GM12878 (cell line): ENCODE measurements at regions not wholly inside any gene's neighbourhood (a gene's known extent, or its start where the extent isn't known, plus 50 kb on each side); places are given as distances from the start of the nearest gene placed in this dataset.

Experiments
- ATAC-seq: fragments of 200-7000 bp; cut with Tn5 transposase; 3 replicates; pipeline ENCODE4 v1.9.1; 2020; ENCODE audit warnings: mild to moderate bottlenecking, moderate library complexity
- BruUV-seq: library from RNA; stranded (reverse); fragments of 400-500 nt; replicated peaks from 2 replicates; lab custom pipeline; 2021; lab: Mats Ljungman, UMichigan
- CTCF ChIA-PET: fragments of 300-600 bp; sonication (Branson Sonifier 250); formaldehyde crosslinking; extraction: SDS; loops from one replicate; lab custom pipeline; 2021; ENCODE audit warnings: inconsistent platforms; lab: Yijun Ruan, JAX
- POLR2A ChIA-PET: fragments of 350-600 bp; formaldehyde crosslinking; extraction: SDS; loops from one replicate; lab custom pipeline; 2021; ENCODE audit warnings: inconsistent platforms; lab: Charles Lee
- RAD21 ChIA-PET: fragments of 300-600 bp; sonication (Branson Sonifier 250); formaldehyde crosslinking; loops from one replicate; lab custom pipeline; 2023; ENCODE audit warnings: antibody characterized with exemption; ENCODE audit not compliant: unreplicated experiment; lab: Charles Lee
- SMC1A ChIA-PET: fragments of 300-600 bp; sonication (Branson Sonifier 250); formaldehyde crosslinking; loops from one replicate; lab custom pipeline; 2023; ENCODE audit not compliant: unreplicated experiment, uncharacterized antibody; lab: Charles Lee
- DNase-seq: peaks from one replicate; pipeline ENCODE4 v3.0.0-alpha.2; 2011; ENCODE audit warnings: low read depth, low spot score
- FAIRE-seq: peaks from 3 replicates; lab custom pipeline; 2011; peaks lifted over from hg19 to GRCh38; lab: Jason Lieb, UNC
- H2AFZ ChIP-seq: 2 replicates; pipeline ENCODE4 v1.6.0; 2011; ENCODE audit warnings: low read depth, low read length, control low read depth; ENCODE audit not compliant: control insufficient read depth
- H3K27ac ChIP-seq: 2 replicates; pipeline ENCODE4 v1.5.1; 2011; ENCODE audit warnings: control low read depth; ENCODE audit not compliant: control insufficient read depth, insufficient read depth
- H3K27me3 ChIP-seq, 2 experiments: replicated peaks in 1 of 2; 2 replicates each; pipeline versions ENCODE4 v1.6.0 to v1.6.1; 2011; ENCODE audit warnings: low read length in 1 of 2; ENCODE audit not compliant: control insufficient read depth in 2 of 2, insufficient read depth in 2 of 2
- H3K36me3 ChIP-seq, 2 experiments: 2 replicates each; pipeline ENCODE4 v1.5.1; 2011; ENCODE audit warnings: low read length in 1 of 2; ENCODE audit not compliant: control insufficient read depth in 2 of 2, insufficient read depth in 2 of 2
- H3K4me1 ChIP-seq: 2 replicates; pipeline ENCODE4 v1.6.1; 2011; ENCODE audit warnings: mild to moderate bottlenecking, low read length, moderate library complexity, mixed read lengths; ENCODE audit not compliant: control insufficient read depth, insufficient read depth
- H3K4me2 ChIP-seq: 2 replicates; pipeline ENCODE4 v1.6.0; 2011; ENCODE audit warnings: control low read depth; ENCODE audit not compliant: control insufficient read depth, insufficient read depth
- H3K4me3 ChIP-seq: fragments of 200-600 bp; sonication (generic); 2 replicates; pipeline ENCODE4 v1.5.1; 2016
- H3K79me2 ChIP-seq: 2 replicates; pipeline ENCODE4 v1.6.0; 2011; ENCODE audit warnings: low read length; ENCODE audit not compliant: control insufficient read depth, insufficient read depth
- H3K9ac ChIP-seq: 2 replicates; pipeline ENCODE4 v1.8.0; 2011; ENCODE audit warnings: low read length, control low read depth, mixed read lengths; ENCODE audit not compliant: control insufficient read depth, insufficient read depth
- H3K9me3 ChIP-seq: replicated peaks from 3 replicates; pipeline ENCODE4 v1.5.1; 2011; ENCODE audit warnings: mild to moderate bottlenecking, low read length; ENCODE audit not compliant: control insufficient read depth, insufficient read depth
- H4K20me1 ChIP-seq: 2 replicates; pipeline ENCODE4 v1.6.0; 2011; ENCODE audit not compliant: control insufficient read depth, insufficient read depth
- HDGF ChIP-seq: fragments of 450-650 bp; IDR thresholded peaks from 2 replicates; pipeline ENCODE4 v1.6.1; 2016; ENCODE audit warnings: antibody characterized with exemption
- MTA3 ChIP-seq: IDR thresholded peaks from 2 replicates; pipeline ENCODE4 v1.6.1; 2012; ENCODE audit warnings: low read length, inconsistent platforms, borderline replicate concordance
- POLR2AphosphoS5 ChIP-seq: IDR thresholded peaks from 2 replicates; pipeline ENCODE4 v1.6.1; 2011; ENCODE audit warnings: mild to moderate bottlenecking, low read length, inconsistent platforms
- POU2F2 ChIP-seq: IDR thresholded peaks from 3 replicates; pipeline ENCODE4 v1.6.1; 2011; ENCODE audit warnings: low read depth, mild to moderate bottlenecking, low read length, borderline replicate concordance
- RBBP5 ChIP-seq: fragments of 200-600 bp; sonication (generic); conservative IDR thresholded peaks from 2 replicates; pipeline ENCODE4 v1.6.1; 2016
- SMC3 ChIP-seq: IDR thresholded peaks from 2 replicates; pipeline ENCODE4 v1.6.1; 2011; ENCODE audit warnings: low read length, improper control_type of control experiment, borderline replicate concordance
- STAT1 ChIP-seq: fragments of 450-650 bp; conservative IDR thresholded peaks from 2 replicates; pipeline ENCODE4 v1.6.1; 2014; ENCODE audit warnings: antibody characterized with exemption, mild to moderate bottlenecking
- SUPT20H ChIP-seq: IDR thresholded peaks from 2 replicates; pipeline ENCODE4 v1.6.1; 2011; ENCODE audit warnings: low read depth, mild to moderate bottlenecking, low read length, moderate library complexity, borderline replicate concordance; ENCODE audit not compliant: control insufficient read depth
- TCF3 ChIP-seq: IDR thresholded peaks from 2 replicates; pipeline ENCODE4 v1.6.1; 2012; ENCODE audit warnings: low read depth, mild to moderate bottlenecking, low read length, borderline replicate concordance; ENCODE audit not compliant: insufficient read depth
- ZNF24 ChIP-seq: fragments of 450-650 bp; IDR thresholded peaks from 2 replicates; pipeline ENCODE4 v1.6.1; 2017; ENCODE audit warnings: antibody characterized with exemption, mild to moderate bottlenecking
- ZNF384 ChIP-seq: IDR thresholded peaks from 2 replicates; pipeline ENCODE4 v1.6.1; 2012; ENCODE audit warnings: low read depth, mild to moderate bottlenecking, low read length, improper control_type of control experiment, borderline replicate concordance
- WGBS: methylation state at CpG from one replicate; pipeline ENCODE4 v1.1.6; 2016; ENCODE audit warnings: low lambda C conversion rate; ENCODE audit not compliant: insufficient replicate concordance, insufficient coverage; ENCODE audit errors: missing lambda C conversion rate; 5-methylcytosine and 5-hydroxymethylcytosine counted together
- in situ Hi-C: fragments of 300-500 bp; cut with MboI; formaldehyde crosslinking; loops from 9 replicates; pipeline ENCODE4 v1.14.3; 2018; ENCODE audit warnings: mixed read lengths
- intact Hi-C: fragments of 100-400 bp; cut with micrococcal nuclease; formaldehyde crosslinking; loops from one replicate; pipeline ENCODE4 v1.14.2; 2022; ENCODE audit not compliant: unreplicated experiment
- TF ChIP-seq, protein P1 (sequence below): fragments of 150-350 bp; IDR thresholded peaks from 2 replicates; pipeline ENCODE4 v1.6.1; 2014; ENCODE audit warnings: mild to moderate bottlenecking, low read depth, low read length
- TF ChIP-seq, protein P2 (sequence below): fragments of 450-650 bp; conservative IDR thresholded peaks from 2 replicates; pipeline ENCODE4 v1.6.1; 2017; ENCODE audit warnings: mild to moderate bottlenecking, moderate library complexity
- TF ChIP-seq, protein P3 (sequence below): fragments of 450-650 bp; IDR thresholded peaks from 2 replicates; pipeline ENCODE4 v1.6.1; 2014; ENCODE audit warnings: mild to moderate bottlenecking

DNA sequence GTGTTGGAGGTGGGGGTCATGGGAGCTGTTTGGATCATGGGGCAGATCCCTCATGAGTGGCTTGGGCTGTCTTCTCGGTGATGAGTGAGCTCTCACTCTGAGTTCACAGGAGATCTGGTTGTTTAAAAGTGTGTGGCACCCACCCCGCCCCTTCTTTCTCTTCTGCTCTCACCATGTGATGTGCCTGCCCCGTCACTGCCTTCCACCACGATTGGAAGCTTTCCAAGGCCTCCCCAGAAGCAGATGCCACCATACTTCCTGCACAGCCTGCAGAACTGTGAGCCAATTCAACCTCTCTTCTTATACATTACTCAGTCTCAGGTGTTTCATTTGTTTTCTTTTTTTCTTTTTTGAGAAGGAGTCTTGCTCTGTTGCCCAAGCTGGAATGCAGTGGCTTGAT, 170.0 kb downstream of the PTPN20 start:
- no peak for DNase-seq
- no peak overlapping the region for H3K27ac ChIP-seq
- no peak overlapping the region for H3K4me2 ChIP-seq
- intact Hi-C loops = no loop called here
- BruUV-seq = no TSS peak
- RAD21 ChIA-PET = no interaction called here
- in situ Hi-C loops = no loop called here
- no peaks in the 10 kb centered on the region for H3K79me2 ChIP-seq
- no peaks in the 10 kb centered on the region for H3K36me3 ChIP-seq
- H3K27me3 ChIP-seq = no peaks in the 10 kb centered on the region; a peak in 1 of 4 replicates
- no peak for FAIRE-seq
- 0% methylated on average over 4 of the region's 4 CpGs for WGBS
- TF ChIP-seq POU2F2 = no peak
- no peak for TF ChIP-seq SUPT20H
- TF ChIP-seq, protein P1, sequence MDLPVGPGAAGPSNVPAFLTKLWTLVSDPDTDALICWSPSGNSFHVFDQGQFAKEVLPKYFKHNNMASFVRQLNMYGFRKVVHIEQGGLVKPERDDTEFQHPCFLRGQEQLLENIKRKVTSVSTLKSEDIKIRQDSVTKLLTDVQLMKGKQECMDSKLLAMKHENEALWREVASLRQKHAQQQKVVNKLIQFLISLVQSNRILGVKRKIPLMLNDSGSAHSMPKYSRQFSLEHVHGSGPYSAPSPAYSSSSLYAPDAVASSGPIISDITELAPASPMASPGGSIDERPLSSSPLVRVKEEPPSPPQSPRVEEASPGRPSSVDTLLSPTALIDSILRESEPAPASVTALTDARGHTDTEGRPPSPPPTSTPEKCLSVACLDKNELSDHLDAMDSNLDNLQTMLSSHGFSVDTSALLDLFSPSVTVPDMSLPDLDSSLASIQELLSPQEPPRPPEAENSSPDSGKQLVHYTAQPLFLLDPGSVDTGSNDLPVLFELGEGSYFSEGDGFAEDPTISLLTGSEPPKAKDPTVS = no peak
- no peak for TF ChIP-seq HDGF
- no peak for TF ChIP-seq SMC3
- TF ChIP-seq MTA3 = no peak
- TF ChIP-seq POLR2AphosphoS5 = no peak
- TF ChIP-seq, protein P2, sequence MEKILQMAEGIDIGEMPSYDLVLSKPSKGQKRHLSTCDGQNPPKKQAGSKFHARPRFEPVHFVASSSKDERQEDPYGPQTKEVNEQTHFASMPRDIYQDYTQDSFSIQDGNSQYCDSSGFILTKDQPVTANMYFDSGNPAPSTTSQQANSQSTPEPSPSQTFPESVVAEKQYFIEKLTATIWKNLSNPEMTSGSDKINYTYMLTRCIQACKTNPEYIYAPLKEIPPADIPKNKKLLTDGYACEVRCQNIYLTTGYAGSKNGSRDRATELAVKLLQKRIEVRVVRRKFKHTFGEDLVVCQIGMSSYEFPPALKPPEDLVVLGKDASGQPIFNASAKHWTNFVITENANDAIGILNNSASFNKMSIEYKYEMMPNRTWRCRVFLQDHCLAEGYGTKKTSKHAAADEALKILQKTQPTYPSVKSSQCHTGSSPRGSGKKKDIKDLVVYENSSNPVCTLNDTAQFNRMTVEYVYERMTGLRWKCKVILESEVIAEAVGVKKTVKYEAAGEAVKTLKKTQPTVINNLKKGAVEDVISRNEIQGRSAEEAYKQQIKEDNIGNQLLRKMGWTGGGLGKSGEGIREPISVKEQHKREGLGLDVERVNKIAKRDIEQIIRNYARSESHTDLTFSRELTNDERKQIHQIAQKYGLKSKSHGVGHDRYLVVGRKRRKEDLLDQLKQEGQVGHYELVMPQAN = no peak
- TF ChIP-seq TCF3 = no peak
- no peak for TF ChIP-seq ZNF384
- TF ChIP-seq, protein P3, sequence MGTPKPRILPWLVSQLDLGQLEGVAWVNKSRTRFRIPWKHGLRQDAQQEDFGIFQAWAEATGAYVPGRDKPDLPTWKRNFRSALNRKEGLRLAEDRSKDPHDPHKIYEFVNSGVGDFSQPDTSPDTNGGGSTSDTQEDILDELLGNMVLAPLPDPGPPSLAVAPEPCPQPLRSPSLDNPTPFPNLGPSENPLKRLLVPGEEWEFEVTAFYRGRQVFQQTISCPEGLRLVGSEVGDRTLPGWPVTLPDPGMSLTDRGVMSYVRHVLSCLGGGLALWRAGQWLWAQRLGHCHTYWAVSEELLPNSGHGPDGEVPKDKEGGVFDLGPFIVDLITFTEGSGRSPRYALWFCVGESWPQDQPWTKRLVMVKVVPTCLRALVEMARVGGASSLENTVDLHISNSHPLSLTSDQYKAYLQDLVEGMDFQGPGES = no peak
- TF ChIP-seq RBBP5 = no peak
- TF ChIP-seq ZNF24 = no peak
- TF ChIP-seq STAT1 = no peak
- POLR2A ChIA-PET = no interaction called here
- no peak for ATAC-seq
- CTCF ChIA-PET = no interaction called here
- H3K9me3 ChIP-seq = no peaks in the 10 kb centered on the region; the same call in 2 of the 3 replicates
- H3K9ac ChIP-seq = no peak overlapping the region
- no peaks in the 10 kb centered on the region for H3K4me1 ChIP-seq
- H2AFZ ChIP-seq = no peak overlapping the region
- H4K20me1 ChIP-seq = no peaks in the 10 kb centered on the region
- SMC1A ChIA-PET = no interaction called here
- H3K4me3 ChIP-seq = no peak overlapping the region
